ENCODE measurements at regions not wholly inside any gene's neighbourhood (a gene's known extent, or its start where the extent isn't known, plus 50 kb on each side); places are given as distances from the start of the nearest gene placed in this dataset.

GRCh38 chr7:16136896-16137295 lies 284.4 kb downstream of the CRPPA start:
- Histone ChIP-seq H3K36me3 (replicated peaks) (no peaks in the 10 kb centered on the region), H3K4me3 (ENCODE audit: low read depth, low read length) (no peak overlapping the region), H3K27me3 (replicated peaks) (no peaks in the 10 kb centered on the region), H3K27ac (no peak overlapping the region)
- in situ Hi-C loops (cut with HindIII; ENCODE audit: low pct_ligation_motif_present, low sequenced_read_pairs) = no loop called here
- TF ChIP-seq, protein P1, sequence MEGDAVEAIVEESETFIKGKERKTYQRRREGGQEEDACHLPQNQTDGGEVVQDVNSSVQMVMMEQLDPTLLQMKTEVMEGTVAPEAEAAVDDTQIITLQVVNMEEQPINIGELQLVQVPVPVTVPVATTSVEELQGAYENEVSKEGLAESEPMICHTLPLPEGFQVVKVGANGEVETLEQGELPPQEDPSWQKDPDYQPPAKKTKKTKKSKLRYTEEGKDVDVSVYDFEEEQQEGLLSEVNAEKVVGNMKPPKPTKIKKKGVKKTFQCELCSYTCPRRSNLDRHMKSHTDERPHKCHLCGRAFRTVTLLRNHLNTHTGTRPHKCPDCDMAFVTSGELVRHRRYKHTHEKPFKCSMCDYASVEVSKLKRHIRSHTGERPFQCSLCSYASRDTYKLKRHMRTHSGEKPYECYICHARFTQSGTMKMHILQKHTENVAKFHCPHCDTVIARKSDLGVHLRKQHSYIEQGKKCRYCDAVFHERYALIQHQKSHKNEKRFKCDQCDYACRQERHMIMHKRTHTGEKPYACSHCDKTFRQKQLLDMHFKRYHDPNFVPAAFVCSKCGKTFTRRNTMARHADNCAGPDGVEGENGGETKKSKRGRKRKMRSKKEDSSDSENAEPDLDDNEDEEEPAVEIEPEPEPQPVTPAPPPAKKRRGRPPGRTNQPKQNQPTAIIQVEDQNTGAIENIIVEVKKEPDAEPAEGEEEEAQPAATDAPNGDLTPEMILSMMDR (IDR thresholded peaks at IDR 0.05; ENCODE audit: low read depth, low read length, missing control alignments) = no peak
- DNase-seq = no peak

DNA sequence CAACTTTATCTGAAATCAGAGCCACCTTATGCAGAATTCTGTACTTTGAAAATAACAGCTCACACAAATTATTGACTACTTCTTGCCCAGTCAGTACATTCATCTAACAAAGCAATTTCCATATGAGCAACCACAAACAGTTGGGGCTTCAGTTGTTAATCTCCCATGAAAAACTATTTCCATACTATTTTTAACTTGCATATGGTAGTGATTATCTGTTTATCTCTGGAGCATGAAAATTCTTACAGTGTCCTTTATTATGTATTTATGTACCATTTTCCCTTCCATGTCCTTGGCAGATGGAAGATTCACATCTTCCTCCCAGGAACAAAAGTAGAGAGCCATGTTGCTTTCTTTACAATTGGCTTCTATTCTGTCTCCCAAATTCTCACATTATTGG lies 285.7 kb downstream of the CRPPA start:
- DNase-seq = no peak
- TF ChIP-seq, protein P1 (IDR thresholded peaks at IDR 0.05; ENCODE audit: low read depth, low read length, missing control alignments) = no peak
- in situ Hi-C loops (cut with HindIII; ENCODE audit: low pct_ligation_motif_present, low sequenced_read_pairs) = no loop called here

DNA sequence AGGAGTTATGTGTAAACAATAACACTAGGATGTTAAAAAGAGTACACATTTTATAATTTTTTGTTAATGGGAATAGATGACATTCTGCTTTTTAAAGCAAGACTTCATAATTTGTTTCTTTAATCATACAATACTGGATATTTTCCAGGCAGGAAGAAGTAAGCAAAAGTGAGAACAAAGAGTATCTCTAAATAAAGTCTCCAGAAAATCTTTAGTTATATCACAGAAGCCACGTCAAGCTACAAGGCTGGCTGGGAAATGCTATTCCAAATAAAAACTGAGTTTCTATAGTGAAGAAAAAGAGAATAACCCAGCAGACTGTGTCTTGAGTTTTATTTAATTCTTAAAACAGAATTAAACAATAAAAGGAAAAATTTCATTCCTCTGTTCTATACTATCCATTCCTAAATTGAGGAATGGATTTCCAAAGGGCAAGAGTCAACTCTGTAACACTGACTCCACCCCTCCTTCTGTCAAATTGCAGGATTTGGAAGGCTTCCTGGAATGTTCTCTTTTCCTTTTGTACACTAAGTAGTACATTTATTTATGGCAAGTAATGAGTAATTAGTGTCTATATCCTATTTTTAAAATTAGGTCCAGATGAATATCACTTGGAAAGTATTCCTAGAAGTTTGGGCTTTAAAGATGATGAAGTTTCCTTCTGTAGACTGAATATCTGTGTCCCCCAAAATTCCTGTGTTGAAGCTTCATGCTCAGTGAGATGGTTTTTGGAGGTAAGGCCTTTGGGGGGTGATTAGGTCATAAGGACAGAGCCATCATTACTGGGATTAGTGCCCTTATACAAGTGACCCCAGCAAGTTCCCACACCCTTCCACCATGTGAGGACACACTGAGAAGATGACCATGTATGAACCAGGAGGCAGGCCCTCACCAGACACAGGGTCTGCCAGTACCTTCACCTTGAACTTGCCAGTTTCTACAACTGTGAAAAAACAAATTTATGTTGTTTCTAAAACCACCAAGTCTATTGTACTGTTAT lies 290.9 kb downstream of the CRPPA start:
- in situ Hi-C loops (cut with HindIII; ENCODE audit: low pct_ligation_motif_present, low sequenced_read_pairs) = no loop called here
- TF ChIP-seq, protein P1 (IDR thresholded peaks at IDR 0.05; ENCODE audit: low read depth, low read length, missing control alignments) = no peak
- no peak for DNase-seq
- H3K27me3 ChIP-seq (replicated peaks) = no peaks in the 10 kb centered on the region
- peak overlapping the region; percentile 77 for H3K27ac ChIP-seq
- no peak overlapping the region for H3K4me3 ChIP-seq (ENCODE audit: low read depth, low read length)
- no peaks in the 10 kb centered on the region for H3K36me3 ChIP-seq (replicated peaks)

More for the DNA sequence above, 285.7 kb downstream of the CRPPA start:
- Histone ChIP-seq H3K4me3 (ENCODE audit: low read depth, low read length) (no peak overlapping the region), H3K27me3 (replicated peaks) (no peaks in the 10 kb centered on the region), H3K27ac (no peak overlapping the region), H3K36me3 (replicated peaks) (no peaks in the 10 kb centered on the region)

GRCh38 chr7:16129431-16130110 lies 291.8 kb downstream of the CRPPA start:
- TF ChIP-seq, protein P1 (IDR thresholded peaks at IDR 0.05; ENCODE audit: low read depth, low read length, missing control alignments) = no peak
- no peaks in the 10 kb centered on the region for H3K27me3 ChIP-seq (replicated peaks)
- in situ Hi-C loops (cut with HindIII; ENCODE audit: low pct_ligation_motif_present, low sequenced_read_pairs) = no loop called here
- H3K36me3 ChIP-seq (replicated peaks) = no peaks in the 10 kb centered on the region
- no peak overlapping the region for H3K4me3 ChIP-seq (ENCODE audit: low read depth, low read length)
- H3K27ac ChIP-seq = peak overlapping the region; percentile 77
- DNase-seq = peak; percentile 58

DNA sequence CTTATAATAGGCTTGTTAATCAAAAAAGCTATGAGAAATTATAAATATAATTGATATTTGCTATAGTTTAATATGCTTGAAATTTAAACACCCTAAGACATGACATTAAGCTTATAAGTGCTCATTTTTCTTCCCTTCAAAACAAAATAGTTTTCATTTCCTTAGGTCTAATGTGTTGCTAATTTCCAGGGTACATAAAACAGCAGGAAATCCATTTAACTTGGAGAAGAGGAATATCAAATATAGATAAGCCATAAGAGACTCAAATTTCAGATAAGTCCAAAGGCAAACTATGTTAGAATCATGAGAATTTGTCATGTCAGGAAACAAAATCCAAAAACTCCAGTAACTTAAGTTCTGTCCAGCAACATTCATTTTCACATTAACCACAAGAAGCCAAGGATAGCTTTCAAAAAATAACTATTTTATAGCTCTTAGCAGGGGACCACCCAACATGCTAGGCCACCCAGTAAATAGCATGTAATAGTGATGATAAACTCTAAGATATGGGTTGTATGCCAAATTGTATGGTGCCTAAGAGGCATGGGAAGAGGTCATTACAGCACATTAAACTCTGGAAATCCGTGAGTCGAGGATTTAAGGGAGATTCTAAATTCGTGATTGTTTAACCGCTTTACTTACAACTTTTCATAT lies 298.1 kb downstream of the CRPPA start:
- no peak overlapping the region for H3K27ac ChIP-seq
- DNase-seq = no peak
- no peaks in the 10 kb centered on the region for H3K27me3 ChIP-seq (replicated peaks)
- no peak overlapping the region for H3K4me3 ChIP-seq (ENCODE audit: low read depth, low read length)
- no peaks in the 10 kb centered on the region for H3K36me3 ChIP-seq (replicated peaks)
- TF ChIP-seq, protein P1 (IDR thresholded peaks at IDR 0.05; ENCODE audit: low read depth, low read length, missing control alignments) = no peak
- in situ Hi-C loops (cut with HindIII; ENCODE audit: low pct_ligation_motif_present, low sequenced_read_pairs) = no loop called here
